Sigmoid colon (tissue), 4 donors: ENCODE measurements at regions not wholly inside any gene's neighbourhood (a gene's known extent, or its start where the extent isn't known, plus 50 kb on each side); places are given as distances from the start of the nearest gene placed in this dataset.

Experiments used
- EP300 ChIP-seq, 4 donors: sonication (generic); formaldehyde crosslinking; IDR thresholded peaks; one replicate each; pipeline ENCODE4 v1.6.1; 2017; ENCODE audit warnings: antibody characterized with exemption in 4 of 4
- POLR2A ChIP-seq, 2 donors: fragments of 450-650 bp; IDR thresholded peaks; one replicate each; pipeline ENCODE4 v1.6.1; 2016; ENCODE audit warnings: antibody characterized with exemption in 2 of 2, mild to moderate bottlenecking in 2 of 2, moderate library complexity in 2 of 2
- POLR2AphosphoS5 ChIP-seq, 4 donors: sonication (generic); formaldehyde crosslinking; IDR thresholded peaks; one replicate each; pipeline ENCODE4 v1.6.1; 2017; ENCODE audit warnings: antibody characterized with exemption in 4 of 4
- TF ChIP-seq, protein P1 (sequence below), 4 experiments: fragments of 450-650 bp in 3 of 4; fragments of 200-600 bp in 1 of 4; IDR thresholded peaks; one replicate each; pipeline ENCODE4 v1.5.1; 2016 to 2019; ENCODE audit warnings: antibody characterized with exemption in 4 of 4, mild to moderate bottlenecking in 3 of 4, moderate library complexity in 2 of 4

DNA sequence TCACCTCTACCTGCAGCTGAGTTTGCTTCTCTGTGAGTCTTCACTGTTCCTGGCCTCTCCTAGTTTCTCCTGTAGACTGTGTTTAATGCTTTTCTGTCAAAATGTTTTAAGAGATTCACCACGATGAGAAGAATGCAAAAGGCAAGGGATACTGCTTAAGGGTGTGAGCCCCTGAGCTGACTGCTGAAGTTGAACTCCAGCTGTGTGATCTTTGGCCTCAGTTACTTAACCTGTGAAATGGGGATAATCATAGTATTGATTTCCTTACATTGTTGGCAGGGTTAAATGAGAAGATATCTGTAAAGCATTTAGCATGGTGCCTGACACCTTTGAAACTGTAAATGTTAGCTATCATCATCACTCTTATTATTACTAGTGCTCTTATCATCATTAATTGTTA is 230.2 kb upstream of the MYLIP start:
- TF ChIP-seq EP300 (IDR thresholded peaks at IDR 0.05) (no peak), POLR2A (IDR thresholded peaks at IDR 0.05) (no peak), POLR2AphosphoS5 (IDR thresholded peaks at IDR 0.05) (no peak)
- TF ChIP-seq, protein P1, sequence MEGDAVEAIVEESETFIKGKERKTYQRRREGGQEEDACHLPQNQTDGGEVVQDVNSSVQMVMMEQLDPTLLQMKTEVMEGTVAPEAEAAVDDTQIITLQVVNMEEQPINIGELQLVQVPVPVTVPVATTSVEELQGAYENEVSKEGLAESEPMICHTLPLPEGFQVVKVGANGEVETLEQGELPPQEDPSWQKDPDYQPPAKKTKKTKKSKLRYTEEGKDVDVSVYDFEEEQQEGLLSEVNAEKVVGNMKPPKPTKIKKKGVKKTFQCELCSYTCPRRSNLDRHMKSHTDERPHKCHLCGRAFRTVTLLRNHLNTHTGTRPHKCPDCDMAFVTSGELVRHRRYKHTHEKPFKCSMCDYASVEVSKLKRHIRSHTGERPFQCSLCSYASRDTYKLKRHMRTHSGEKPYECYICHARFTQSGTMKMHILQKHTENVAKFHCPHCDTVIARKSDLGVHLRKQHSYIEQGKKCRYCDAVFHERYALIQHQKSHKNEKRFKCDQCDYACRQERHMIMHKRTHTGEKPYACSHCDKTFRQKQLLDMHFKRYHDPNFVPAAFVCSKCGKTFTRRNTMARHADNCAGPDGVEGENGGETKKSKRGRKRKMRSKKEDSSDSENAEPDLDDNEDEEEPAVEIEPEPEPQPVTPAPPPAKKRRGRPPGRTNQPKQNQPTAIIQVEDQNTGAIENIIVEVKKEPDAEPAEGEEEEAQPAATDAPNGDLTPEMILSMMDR (IDR thresholded peaks at IDR 0.05): no peak
